Adrenal gland (tissue), 9 donors: ENCODE measurements at regions not wholly inside any gene's neighbourhood (a gene's known extent, or its start where the extent isn't known, plus 50 kb on each side); places are given as distances from the start of the nearest gene placed in this dataset.

Experiments used
- DNase-seq, 7 donors: peaks; one replicate each; pipeline ENCODE4 v3.0.0-alpha.2; 2019 to 2020
- H3K27ac ChIP-seq, 5 donors: fragments of 200-600 bp; sonication (generic) in 4 of 5; 1 replicate in 3 of 5; 2 replicates in 2 of 5; pipeline versions ENCODE4 v1.5.1 to v1.8.0; 2016 to 2020; ENCODE audit warnings: mild to moderate bottlenecking in 1 of 5
- H3K27me3 ChIP-seq: fragments of 200-600 bp; 2 replicates; pipeline ENCODE4 v1.8.0; 2021
- H3K36me3 ChIP-seq, 2 donors: fragments of 200-600 bp; replicated peaks in 1 of 2; 1 replicate in 1 of 2; 2 replicates in 1 of 2; pipeline versions ENCODE4 v1.5.1 to v1.8.0; 2018 to 2022
- H3K4me1 ChIP-seq, 2 donors: fragments of 200-600 bp; replicated peaks in 1 of 2; 1 replicate in 1 of 2; 2 replicates in 1 of 2; pipeline versions ENCODE4 v1.5.1 to v1.8.0; 2018 to 2021
- H3K4me3 ChIP-seq, 4 donors: fragments of 200-600 bp; sonication (generic) in 3 of 4; one replicate each; pipeline ENCODE4 v1.5.1; 2016 to 2018
- H3K9me3 ChIP-seq, 3 donors: fragments of 200-600 bp; sonication (generic) in 1 of 3; replicated peaks in 1 of 3; 1 replicate in 2 of 3; 2 replicates in 1 of 3; pipeline versions ENCODE4 v1.5.1 to v1.8.0; 2016 to 2021
- POLR2A ChIP-seq, 2 donors: fragments of 450-650 bp; IDR thresholded peaks; one replicate each; pipeline ENCODE4 v1.6.1; 2017; ENCODE audit warnings: antibody characterized with exemption in 2 of 2, mild to moderate bottlenecking in 2 of 2, moderate library complexity in 1 of 2
- WGBS, 4 donors: extraction: QIAGEN DNeasy Blood & Tissue Kit in 2 of 4; methylation state at CpG; one replicate each; pipeline versions ENCODE4 v1.1.5 to v1.1.7; 2013 to 2017; 5-methylcytosine and 5-hydroxymethylcytosine counted together
- intact Hi-C, 2 donors: fragments of 100-400 bp; cut with DNase I; formaldehyde crosslinking; loops; one replicate each; pipeline versions ENCODE4 v1.14.1 to v1.15.0; 2022 to 2023
- TF ChIP-seq, protein P1 (sequence below), 6 experiments: fragments of 450-650 bp in 4 of 6; fragments of 200-600 bp in 2 of 6; sonication (generic) in 1 of 6; IDR thresholded peaks; 1 replicate in 5 of 6; 2 replicates in 1 of 6; pipeline versions ENCODE4 v1.5.1 to v1.8.0; 2016 to 2021; ENCODE audit warnings: antibody characterized with exemption in 6 of 6, mild to moderate bottlenecking in 2 of 6, moderate library complexity in 1 of 6
- donor health status: healthy with polysubstance abuse.
- donor health status: Bipolar disorder and iron deficiency.
- donor health status: DM: yes; HTN: yes; CAD: no.
- donor health status: DM: no; HTN: no; CAD: no.
- donor health status: DM: no; HTN: no; CAD: no.

GRCh38 chr2:107584577-107584976 is 242.1 kb upstream of the RGPD4 start:
- DNase-seq = no peak
- no peaks in the 10 kb centered on the region for H3K9me3 ChIP-seq
- peaks cover 0 to 5% of the 10 kb centered on the region in 2 donors for H3K4me1 ChIP-seq
- H3K27ac ChIP-seq = no peak overlapping the region
- intact Hi-C loops = no loop called here
- TF ChIP-seq, protein P1, sequence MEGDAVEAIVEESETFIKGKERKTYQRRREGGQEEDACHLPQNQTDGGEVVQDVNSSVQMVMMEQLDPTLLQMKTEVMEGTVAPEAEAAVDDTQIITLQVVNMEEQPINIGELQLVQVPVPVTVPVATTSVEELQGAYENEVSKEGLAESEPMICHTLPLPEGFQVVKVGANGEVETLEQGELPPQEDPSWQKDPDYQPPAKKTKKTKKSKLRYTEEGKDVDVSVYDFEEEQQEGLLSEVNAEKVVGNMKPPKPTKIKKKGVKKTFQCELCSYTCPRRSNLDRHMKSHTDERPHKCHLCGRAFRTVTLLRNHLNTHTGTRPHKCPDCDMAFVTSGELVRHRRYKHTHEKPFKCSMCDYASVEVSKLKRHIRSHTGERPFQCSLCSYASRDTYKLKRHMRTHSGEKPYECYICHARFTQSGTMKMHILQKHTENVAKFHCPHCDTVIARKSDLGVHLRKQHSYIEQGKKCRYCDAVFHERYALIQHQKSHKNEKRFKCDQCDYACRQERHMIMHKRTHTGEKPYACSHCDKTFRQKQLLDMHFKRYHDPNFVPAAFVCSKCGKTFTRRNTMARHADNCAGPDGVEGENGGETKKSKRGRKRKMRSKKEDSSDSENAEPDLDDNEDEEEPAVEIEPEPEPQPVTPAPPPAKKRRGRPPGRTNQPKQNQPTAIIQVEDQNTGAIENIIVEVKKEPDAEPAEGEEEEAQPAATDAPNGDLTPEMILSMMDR (IDR thresholded peaks at IDR 0.05) = no peak
- TF ChIP-seq POLR2A (IDR thresholded peaks at IDR 0.05) = no peak
- H3K27me3 ChIP-seq = no peaks in the 10 kb centered on the region
- 93 to 100% (median 96%) methylated on average over 1 of the region's 1 CpG for WGBS, 4 donors
- no peak overlapping the region for H3K4me3 ChIP-seq
- no peaks in the 10 kb centered on the region for H3K36me3 ChIP-seq

- Histone ChIP-seq H3K36me3 (no peaks in the 10 kb centered on the region), H3K9me3 (no peaks in the 10 kb centered on the region), H3K4me3 (no peak overlapping the region), H3K27ac (no peak overlapping the region), H3K4me1 (peaks cover 0 to 5% of the 10 kb centered on the region in 2 donors), H3K27me3 (no peaks in the 10 kb centered on the region)
- WGBS, 4 donors = 70 to 78% (median 73%) methylated on average over 3 of the region's 3 CpGs
- TF ChIP-seq, protein P1 (IDR thresholded peaks at IDR 0.05) = no peak
- TF ChIP-seq POLR2A (IDR thresholded peaks at IDR 0.05) = no peak
- no peak for DNase-seq
- intact Hi-C loops = no loop called here
Measured at GRCh38 chr2:107585851-107586250, 240.8 kb upstream of the RGPD4 start.

- Histone ChIP-seq H3K4me3 (no peak overlapping the region), H3K4me1 (peaks cover 0 to 5% of the 10 kb centered on the region in 2 donors), H3K27me3 (no peaks in the 10 kb centered on the region), H3K27ac (no peak overlapping the region), H3K9me3 (no peaks in the 10 kb centered on the region), H3K36me3 (no peaks in the 10 kb centered on the region)
- intact Hi-C loops = no loop called here
- no peak for DNase-seq
- TF ChIP-seq, protein P1 (IDR thresholded peaks at IDR 0.05) = no peak
- no peak for TF ChIP-seq POLR2A (IDR thresholded peaks at IDR 0.05)
- WGBS, 4 donors = 74 to 87% (median 79%) methylated on average over 5 of the region's 5 CpGs
Measured at GRCh38 chr2:107588181-107588580, 238.5 kb upstream of the RGPD4 start.

- H3K27ac ChIP-seq = no peak overlapping the region
- no peaks in the 10 kb centered on the region for H3K9me3 ChIP-seq
- TF ChIP-seq POLR2A (IDR thresholded peaks at IDR 0.05) = no peak
- TF ChIP-seq, protein P1 (IDR thresholded peaks at IDR 0.05) = no peak
- no peak for DNase-seq
- H3K36me3 ChIP-seq = no peaks in the 10 kb centered on the region
- H3K4me1 ChIP-seq = peaks cover 0 to 5% of the 10 kb centered on the region in 2 donors
- WGBS, 4 donors = 24 to 52% (median 40%) methylated on average over 3 of the region's 3 CpGs
- H3K4me3 ChIP-seq = no peak overlapping the region
- no peaks in the 10 kb centered on the region for H3K27me3 ChIP-seq
- intact Hi-C loops = no loop called here
Measured at GRCh38 chr2:107589079-107589491, 237.6 kb upstream of the RGPD4 start.
